Ovary (tissue), 3 donors: ENCODE measurements at regions not wholly inside any gene's neighbourhood (a gene's known extent, or its start where the extent isn't known, plus 50 kb on each side); places are given as distances from the start of the nearest gene placed in this dataset.

Source experiments
- EP300 ChIP-seq: sonication (generic); formaldehyde crosslinking; IDR thresholded peaks from one replicate; pipeline ENCODE4 v1.6.1; 2017; ENCODE audit warnings: antibody characterized with exemption
- POLR2A ChIP-seq: fragments of 450-650 bp; IDR thresholded peaks from one replicate; pipeline ENCODE4 v1.6.1; 2017; ENCODE audit warnings: antibody characterized with exemption, mild to moderate bottlenecking, moderate library complexity
- TF ChIP-seq, protein P1 (sequence below), 3 donors: fragments of 450-650 bp in 2 of 3; fragments of 200-600 bp in 1 of 3; IDR thresholded peaks; one replicate each; pipeline versions ENCODE4 v1.5.1 to v1.8.0; 2016 to 2022; ENCODE audit warnings: antibody characterized with exemption in 3 of 3, mild to moderate bottlenecking in 1 of 3
- donor health status: DM: no; HTN: no; CAD: no.

DNA sequence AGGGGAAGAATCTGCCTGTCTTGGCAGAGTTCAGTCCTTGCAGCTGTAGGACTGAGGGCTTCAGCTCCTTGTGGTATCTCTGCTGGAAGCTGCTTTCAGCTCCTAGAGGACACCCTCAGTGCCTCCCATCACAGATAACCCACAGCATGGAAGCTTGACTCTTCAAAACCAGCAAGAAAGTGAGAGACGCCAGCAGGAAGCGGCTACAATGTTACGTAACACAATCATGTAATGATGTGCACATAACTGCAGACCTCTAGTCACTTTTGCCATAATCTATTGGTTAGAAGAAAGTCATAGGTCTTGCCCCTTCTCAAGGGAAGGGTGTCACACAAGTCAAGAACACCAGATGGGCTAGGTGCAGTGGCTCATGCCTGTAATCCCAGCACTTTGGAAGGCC is 69.1 kb upstream of the AFF3 start:
- TF ChIP-seq EP300 = no peak
- TF ChIP-seq, protein P1, sequence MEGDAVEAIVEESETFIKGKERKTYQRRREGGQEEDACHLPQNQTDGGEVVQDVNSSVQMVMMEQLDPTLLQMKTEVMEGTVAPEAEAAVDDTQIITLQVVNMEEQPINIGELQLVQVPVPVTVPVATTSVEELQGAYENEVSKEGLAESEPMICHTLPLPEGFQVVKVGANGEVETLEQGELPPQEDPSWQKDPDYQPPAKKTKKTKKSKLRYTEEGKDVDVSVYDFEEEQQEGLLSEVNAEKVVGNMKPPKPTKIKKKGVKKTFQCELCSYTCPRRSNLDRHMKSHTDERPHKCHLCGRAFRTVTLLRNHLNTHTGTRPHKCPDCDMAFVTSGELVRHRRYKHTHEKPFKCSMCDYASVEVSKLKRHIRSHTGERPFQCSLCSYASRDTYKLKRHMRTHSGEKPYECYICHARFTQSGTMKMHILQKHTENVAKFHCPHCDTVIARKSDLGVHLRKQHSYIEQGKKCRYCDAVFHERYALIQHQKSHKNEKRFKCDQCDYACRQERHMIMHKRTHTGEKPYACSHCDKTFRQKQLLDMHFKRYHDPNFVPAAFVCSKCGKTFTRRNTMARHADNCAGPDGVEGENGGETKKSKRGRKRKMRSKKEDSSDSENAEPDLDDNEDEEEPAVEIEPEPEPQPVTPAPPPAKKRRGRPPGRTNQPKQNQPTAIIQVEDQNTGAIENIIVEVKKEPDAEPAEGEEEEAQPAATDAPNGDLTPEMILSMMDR (IDR thresholded peaks at IDR 0.05) = no peak
- TF ChIP-seq POLR2A = no peak
